ENCODE measurements at regions not wholly inside any gene's neighbourhood (a gene's known extent, or its start where the extent isn't known, plus 50 kb on each side); places are given as distances from the start of the nearest gene placed in this dataset.
A peak's percentile ranks its signal among the peaks of the same experiment; 100 is the strongest.
"Not testable (repeated sequence)": the region's sequence is repeated elsewhere in the genome, so short reads cannot be mapped to it uniquely, and the experiment has no call there.

DNA sequence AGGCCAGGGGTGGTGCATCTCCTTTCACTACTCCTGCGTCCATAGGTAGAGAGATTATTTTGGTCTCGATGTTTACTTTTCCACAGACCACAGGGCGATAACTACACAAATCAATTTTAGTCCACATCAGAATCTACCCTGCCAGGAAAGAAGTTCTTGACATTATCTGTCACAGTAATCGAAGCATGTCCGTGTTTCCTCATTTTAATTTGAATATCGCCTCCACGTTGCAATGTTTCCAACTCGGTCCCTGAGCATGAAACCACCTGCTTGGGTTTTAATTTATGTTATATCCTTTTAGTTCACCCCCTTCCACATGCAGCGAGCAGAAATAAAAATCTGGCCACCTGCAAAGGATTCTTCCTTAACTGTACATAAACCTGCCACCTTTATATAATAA, 100.1 kb upstream of the ATXN3L start:
- DNase-seq: no peak

DNA sequence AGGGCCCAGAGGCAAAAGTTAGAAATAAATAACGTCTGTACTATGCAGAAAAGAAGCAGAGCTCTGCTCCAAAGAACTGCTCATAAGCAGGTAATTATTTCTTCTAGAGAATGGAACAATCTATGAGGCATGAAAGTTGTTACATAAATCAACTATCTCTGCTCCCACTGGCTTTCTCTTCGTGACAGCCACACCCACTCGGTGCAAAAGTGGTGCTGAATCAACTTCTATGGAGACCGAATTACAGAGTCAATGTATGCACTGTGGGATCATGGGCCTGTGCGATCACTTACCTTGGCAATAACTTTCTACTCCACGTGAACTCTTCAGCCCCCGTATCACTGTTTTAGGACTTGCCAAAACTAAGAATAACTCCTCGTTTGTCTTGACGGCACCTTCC, 99.4 kb upstream of the ATXN3L start:
- no peak for DNase-seq

GRCh38 chrX:13418126-13419097, 98.6 kb upstream of the ATXN3L start:
- no peak for DNase-seq

GRCh38 chrX:13415509-13415908, 95.7 kb upstream of the ATXN3L start:
- DNase-seq: no peak

GRCh38 chrX:13414006-13414647, 94.3 kb upstream of the ATXN3L start:
- DNase-seq: peak; percentile 78

GRCh38 chrX:13412208-13412600, 92.4 kb upstream of the ATXN3L start:
- no peak for DNase-seq

DNA sequence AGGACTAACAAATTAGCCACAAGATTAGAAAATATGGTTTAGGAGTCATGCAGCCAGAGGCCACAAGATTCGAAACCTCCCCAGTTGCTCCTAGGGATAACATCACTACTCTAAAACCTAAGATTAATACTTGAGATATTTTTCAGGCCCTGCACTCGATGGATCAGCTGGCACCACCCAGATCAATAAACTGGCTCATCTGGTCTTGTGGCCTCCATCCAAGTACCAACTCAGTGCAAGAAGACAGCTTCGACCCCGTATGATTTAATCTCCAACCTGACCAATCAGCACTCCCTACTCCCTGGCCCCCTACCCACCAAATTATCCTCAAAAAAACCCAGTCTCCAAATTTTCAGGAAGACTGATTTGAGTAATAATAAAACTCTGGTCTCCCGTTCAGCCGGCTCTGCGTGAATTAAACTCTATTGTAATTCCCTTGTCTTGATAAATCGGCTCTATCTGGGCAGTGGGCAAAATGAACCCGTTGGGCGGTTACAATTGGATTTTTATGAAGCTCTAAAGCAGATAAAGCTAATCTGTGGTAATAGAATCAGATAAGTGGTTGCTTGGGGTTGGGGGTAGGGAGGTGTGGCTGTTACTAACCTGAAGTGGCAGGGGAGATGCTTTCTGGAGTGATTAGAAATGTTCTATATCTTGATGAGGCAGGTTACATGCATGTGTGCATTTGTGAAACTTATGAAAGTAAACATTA, 91.8 kb upstream of the ATXN3L start:
- DNase-seq: no peak

GRCh38 chrX:13408599-13408998, 88.7 kb upstream of the ATXN3L start:
- not testable (repeated sequence) for DNase-seq

DNA sequence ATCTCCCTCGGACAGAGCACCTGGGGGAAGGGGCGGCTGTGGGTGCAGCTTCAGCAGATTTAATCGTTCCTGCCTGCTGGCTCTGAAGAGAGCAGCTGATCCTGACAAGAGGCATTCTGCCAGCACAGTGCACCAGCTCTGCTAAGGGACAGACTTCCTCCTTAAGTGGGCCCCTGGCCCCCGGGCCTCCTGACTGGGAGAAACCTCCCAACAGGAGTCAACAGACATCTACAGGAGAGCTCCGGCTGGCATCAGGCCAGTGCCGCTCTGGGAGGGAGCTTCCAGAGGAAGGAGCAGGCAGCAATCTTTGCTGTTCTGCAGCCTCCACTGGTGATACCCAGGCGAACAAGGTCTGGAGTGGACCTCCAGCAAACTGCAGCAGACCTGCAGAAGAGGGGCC, 84.9 kb upstream of the ATXN3L start:
- DNase-seq: not testable (repeated sequence)

GRCh38 chrX:13404364-13404763, 84.5 kb upstream of the ATXN3L start:
- no peak for DNase-seq

- DNase-seq: no peak
These were observed 81.9 kb upstream of the ATXN3L start for GRCh38 chrX:13401724-13402123.

DNA sequence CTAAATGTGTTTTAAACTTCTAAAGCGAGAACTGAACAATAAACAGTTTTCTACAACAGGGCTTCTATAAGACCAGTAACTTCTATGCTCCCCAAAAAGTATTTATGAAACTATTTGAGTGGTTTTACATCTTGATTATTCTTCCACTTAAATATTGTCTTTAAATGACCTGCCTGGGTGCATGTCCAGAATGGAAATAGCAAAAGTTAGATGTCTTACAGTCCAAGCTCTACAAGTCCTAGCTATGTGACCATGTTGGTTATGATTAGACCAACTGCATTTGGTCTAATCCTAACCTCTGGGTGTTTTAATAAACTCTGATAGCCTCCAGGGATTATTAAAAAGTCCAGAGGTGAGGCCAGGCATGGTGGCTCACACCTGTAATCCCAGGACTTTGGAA, 79.0 kb upstream of the ATXN3L start:
- DNase-seq: no peak

DNA sequence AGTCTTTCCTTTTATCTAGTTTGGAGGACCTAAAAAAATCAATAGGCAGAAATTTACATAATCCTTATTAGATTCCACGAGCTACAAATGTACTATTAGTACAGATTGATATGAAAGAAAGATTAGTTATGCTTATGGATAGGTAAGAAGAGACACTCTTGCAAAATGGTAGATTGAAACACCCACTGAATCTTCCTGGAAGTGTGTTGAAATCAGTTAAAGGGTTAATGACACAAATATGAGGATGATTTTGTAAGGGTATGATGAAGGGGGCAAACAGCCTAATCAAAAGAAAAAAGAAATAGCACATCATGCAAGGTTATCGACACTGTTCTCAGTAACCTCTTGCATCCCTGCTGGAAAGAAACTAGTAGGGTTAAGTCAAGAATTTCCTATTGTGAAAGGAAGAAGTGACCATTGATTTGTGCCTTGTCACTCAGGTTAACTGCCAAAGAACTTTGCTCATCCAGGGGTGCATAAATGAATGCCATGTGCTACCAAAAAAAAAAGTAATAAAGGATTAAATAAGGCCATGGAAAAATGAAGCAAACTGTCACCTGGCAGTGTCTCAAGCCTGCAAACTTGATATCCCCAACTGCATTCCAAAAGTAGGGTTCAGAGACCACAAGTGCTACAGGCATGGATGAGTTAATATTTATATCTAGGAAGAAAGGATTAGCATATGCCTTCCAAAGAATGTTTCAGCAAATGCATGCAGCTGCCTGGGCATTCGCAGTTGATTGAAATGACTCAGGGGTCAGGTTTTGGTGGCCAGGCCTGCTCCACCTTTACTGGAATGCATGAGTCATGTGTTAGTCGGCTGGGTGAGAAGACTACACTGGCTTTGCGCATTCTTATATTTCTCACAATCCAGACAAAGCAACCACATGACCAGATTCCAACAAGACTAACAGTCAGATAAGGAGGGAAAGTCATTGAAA, 78.3 kb upstream of the ATXN3L start:
- DNase-seq: no peak

DNA sequence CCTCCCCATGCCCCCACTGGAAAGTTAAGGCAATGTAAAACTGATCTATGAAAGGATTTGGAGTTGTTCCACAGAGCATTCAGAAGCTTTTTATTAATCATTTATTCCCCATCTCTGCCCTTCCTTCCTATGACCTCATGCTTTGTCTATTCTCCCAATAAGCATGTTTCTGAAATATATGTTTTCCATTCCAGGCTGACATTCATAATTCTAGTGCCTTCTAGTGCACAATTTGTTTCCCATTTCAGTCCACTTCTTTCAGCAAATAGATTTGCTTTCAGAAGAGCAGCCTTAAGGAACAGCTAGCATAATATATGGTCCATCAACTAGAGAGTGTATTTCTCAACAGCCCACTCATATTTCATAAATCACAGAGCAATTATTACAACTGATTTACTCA, 77.1 kb upstream of the ATXN3L start:
- no peak for DNase-seq

- no peak for DNase-seq
These were observed 69.6 kb upstream of the ATXN3L start for GRCh38 chrX:13389501-13389900.

- DNase-seq: peak; percentile 18
These were observed 68.0 kb upstream of the ATXN3L start for GRCh38 chrX:13387666-13388494.

DNA sequence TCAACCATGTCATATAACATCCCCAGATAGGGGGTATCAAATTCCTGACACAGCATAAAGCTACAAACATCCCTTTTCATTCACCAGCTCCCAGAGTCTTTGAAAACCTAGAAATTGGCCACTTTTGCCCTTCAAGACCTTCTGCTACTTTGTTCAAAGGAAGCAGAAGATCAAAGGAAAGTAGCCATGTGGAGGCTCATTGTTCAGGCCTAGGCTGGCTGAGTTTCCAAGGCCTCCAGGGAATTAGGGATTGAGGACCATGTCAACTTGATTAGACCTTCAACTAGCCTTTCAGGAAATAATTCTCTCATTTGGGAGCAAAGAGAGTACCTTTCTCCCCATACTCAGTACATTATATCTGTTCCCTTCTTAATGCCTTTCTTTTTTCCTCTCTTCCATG, 66.8 kb upstream of the ATXN3L start:
- DNase-seq: peak; percentile 34

DNA sequence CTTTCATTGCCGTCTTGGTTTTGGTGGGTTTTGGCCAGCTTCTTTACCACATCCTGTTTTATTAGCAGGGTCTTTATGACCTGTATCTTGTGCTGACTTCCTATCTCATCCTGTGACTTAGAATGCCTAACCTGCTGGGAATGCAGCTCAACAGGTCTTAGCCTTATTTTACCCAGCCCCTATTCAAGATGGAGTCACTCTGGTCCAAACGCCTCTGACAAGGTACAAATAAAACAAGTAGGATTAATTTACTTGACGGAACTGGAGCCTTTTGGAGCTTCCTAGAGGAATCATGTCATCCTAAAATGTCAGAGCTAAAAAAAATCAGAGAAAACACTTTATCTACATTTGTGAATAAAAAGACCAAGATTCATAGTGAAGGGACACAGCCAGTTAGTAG, 66.2 kb upstream of the ATXN3L start:
- no peak for DNase-seq

- no peak for DNase-seq
These were observed 64.1 kb upstream of the ATXN3L start for GRCh38 chrX:13383907-13384306.

- no peak for DNase-seq
These were observed 61.7 kb upstream of the ATXN3L start for GRCh38 chrX:13381514-13381913.

GRCh38 chrX:13380211-13380610, 60.4 kb upstream of the ATXN3L start:
- DNase-seq: no peak

Data from NCI-H69 (cell line).